DND-41 (cell line): ENCODE measurements at regions not wholly inside any gene's neighbourhood (a gene's known extent, or its start where the extent isn't known, plus 50 kb on each side); places are given as distances from the start of the nearest gene placed in this dataset.

Experiments used
- EZH2 ChIP-seq: IDR thresholded peaks from 3 replicates; pipeline ENCODE4 v1.6.1; 2012; ENCODE audit warnings: borderline replicate concordance, low read depth, mild to moderate bottlenecking, moderate library complexity, low read length, inconsistent platforms; ENCODE audit not compliant: severe bottlenecking
- TF ChIP-seq, protein P1 (sequence below): IDR thresholded peaks from 2 replicates; pipeline ENCODE4 v1.5.1; 2012; ENCODE audit warnings: borderline replicate concordance, low read length, moderate library complexity, mild to moderate bottlenecking; ENCODE audit not compliant: poor library complexity, severe bottlenecking; ENCODE audit errors: extremely low read depth

GRCh38 chr14:26379951-26380350 is 217.9 kb downstream of the NOVA1 start:
- TF ChIP-seq, protein P1, sequence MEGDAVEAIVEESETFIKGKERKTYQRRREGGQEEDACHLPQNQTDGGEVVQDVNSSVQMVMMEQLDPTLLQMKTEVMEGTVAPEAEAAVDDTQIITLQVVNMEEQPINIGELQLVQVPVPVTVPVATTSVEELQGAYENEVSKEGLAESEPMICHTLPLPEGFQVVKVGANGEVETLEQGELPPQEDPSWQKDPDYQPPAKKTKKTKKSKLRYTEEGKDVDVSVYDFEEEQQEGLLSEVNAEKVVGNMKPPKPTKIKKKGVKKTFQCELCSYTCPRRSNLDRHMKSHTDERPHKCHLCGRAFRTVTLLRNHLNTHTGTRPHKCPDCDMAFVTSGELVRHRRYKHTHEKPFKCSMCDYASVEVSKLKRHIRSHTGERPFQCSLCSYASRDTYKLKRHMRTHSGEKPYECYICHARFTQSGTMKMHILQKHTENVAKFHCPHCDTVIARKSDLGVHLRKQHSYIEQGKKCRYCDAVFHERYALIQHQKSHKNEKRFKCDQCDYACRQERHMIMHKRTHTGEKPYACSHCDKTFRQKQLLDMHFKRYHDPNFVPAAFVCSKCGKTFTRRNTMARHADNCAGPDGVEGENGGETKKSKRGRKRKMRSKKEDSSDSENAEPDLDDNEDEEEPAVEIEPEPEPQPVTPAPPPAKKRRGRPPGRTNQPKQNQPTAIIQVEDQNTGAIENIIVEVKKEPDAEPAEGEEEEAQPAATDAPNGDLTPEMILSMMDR, result no peak
- no peak for TF ChIP-seq EZH2
